ENCODE measurements at regions not wholly inside any gene's neighbourhood (a gene's known extent, or its start where the extent isn't known, plus 50 kb on each side); places are given as distances from the start of the nearest gene placed in this dataset.

DNA sequence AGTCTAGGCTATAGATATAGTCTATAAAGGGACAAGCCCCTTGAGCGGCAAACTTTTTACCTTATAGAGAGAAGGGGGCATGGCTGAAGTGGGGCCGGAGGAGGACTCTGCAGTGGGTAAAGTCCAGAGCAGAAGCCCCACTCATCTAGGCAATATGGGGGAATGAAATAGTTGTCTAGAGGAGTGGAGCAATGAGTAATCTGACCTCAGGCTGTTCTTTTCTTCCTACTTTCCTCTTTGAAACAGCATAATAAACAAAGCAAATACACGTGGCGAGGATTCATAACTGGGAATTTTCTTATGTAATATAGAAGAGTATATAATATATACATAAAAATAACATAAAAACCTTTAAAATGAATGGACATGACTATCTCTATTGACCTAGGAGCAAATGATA is 546.4 kb upstream of the ZNF385D start:
- H3K36me3 Mint-ChIP-seq = no peaks in the 10 kb centered on the region
- no peak overlapping the region for H3K4me3 Mint-ChIP-seq
- no peaks in the 10 kb centered on the region for H3K27me3 Mint-ChIP-seq
- no peaks in the 10 kb centered on the region for H3K4me1 Mint-ChIP-seq
- no peak for ATAC-seq (ENCODE audit: low read depth in 2 of 2)
- no peak overlapping the region for H3K27ac Mint-ChIP-seq
- peaks cover 0 to 11% (median 4%) of the 10 kb centered on the region in 7 donors for H3K9me3 Mint-ChIP-seq
- no peak for DNase-seq

DNA sequence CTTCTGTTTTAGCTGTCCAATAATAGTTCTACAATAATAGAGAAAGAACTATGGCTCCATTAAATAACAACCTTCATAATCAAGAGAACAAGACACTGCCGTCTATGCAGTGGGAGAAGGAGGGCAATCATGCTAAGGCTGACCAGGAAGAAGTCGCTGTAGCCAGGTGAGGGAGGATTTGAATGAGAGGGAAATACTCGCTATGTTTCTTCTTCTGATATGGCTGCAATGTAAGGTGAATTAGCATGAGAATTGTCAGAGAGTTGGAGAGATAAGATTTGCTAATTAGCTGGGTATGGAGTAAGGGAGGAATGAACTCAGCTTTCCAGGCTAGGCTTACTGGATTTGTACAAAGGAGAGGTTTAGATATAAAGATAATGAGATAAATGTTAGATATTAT is 555.4 kb upstream of the ZNF385D start:
- ATAC-seq (ENCODE audit: low read depth in 2 of 2) (no peak), DNase-seq (no peak)
- no peaks in the 10 kb centered on the region for H3K4me1 Mint-ChIP-seq
- no peak overlapping the region for H3K27ac Mint-ChIP-seq
- no peaks in the 10 kb centered on the region for H3K27me3 Mint-ChIP-seq
- no peaks in the 10 kb centered on the region for H3K36me3 Mint-ChIP-seq
- H3K9me3 Mint-ChIP-seq = peaks cover 0 to 3% (median 0%) of the 10 kb centered on the region in 7 donors
- H3K4me3 Mint-ChIP-seq = no peak overlapping the region

DNA sequence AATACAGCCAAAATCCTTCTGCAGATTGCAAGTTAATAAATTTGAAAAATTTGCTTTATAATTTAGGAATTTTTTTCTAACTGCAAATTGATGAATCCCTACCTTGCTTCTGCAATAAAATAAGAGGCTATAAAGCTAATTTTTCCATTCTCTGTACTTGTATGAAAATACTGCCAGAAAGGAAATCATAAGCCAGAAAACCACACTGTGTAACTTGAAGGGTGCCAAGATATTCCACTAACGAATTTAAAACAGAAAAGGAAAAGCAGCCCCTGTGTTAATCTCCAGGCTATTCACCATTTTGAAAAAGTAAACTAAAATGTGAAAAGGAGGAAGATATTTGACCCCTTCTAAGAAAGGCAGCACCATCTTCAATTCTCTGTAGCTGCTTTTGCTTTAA is 557.9 kb upstream of the ZNF385D start:
- no peaks in the 10 kb centered on the region for H3K4me1 Mint-ChIP-seq
- no peak overlapping the region for H3K27ac Mint-ChIP-seq
- no peaks in the 10 kb centered on the region for H3K27me3 Mint-ChIP-seq
- no peak overlapping the region for H3K4me3 Mint-ChIP-seq
- peaks cover 0 to 3% (median 2%) of the 10 kb centered on the region in 7 donors for H3K9me3 Mint-ChIP-seq
- ATAC-seq (ENCODE audit: low read depth in 2 of 2) = no peak
- no peak for DNase-seq
- no peaks in the 10 kb centered on the region for H3K36me3 Mint-ChIP-seq

DNA sequence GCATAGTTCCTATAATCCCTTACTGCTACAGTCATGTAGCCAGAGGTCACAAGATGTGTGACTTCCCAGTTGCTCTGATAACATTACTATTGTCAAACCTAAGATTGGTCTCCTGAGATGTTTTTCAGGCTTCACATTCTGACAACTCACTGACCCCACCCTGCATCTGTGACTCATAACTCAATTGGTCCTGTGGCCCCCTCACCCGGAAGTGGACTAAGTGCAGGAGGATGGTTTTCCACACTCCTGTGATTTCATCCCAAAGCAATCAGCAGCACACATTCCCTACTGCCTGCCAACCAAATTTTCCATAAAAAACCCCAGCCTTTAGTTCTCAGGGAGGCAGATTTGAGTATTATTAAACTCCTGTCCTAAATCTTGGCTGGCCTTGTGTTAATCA is 564.9 kb upstream of the ZNF385D start:
- no peak for ATAC-seq (ENCODE audit: low read depth in 2 of 2)
- Mint-ChIP-seq H3K27ac (no peak overlapping the region), H3K4me1 (no peaks in the 10 kb centered on the region), H3K9me3 (peaks cover 0 to 9% (median under 1%) of the 10 kb centered on the region in 7 donors), H3K4me3 (no peak overlapping the region), H3K27me3 (no peaks in the 10 kb centered on the region), H3K36me3 (no peaks in the 10 kb centered on the region)
- no peak for DNase-seq

DNA sequence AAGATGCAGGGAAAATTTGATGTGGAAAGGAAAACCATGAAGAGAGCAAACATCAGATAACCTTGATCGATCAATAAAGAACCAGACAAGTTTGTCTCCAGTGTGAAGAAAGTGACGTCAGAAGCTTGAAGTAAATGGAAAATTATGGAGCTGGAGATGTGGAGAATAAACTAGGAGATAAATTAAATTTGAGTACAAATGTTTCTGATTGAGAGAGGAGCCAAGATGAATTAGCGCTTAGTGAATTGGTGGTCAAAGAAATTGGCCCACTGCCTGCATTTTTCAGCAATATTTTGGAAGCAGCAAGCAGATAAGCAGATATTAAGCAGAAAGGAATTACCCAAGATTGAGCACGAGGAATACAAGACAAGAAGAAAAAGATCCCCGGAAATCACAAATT is 567.3 kb upstream of the ZNF385D start:
- Mint-ChIP-seq H3K27me3 (no peaks in the 10 kb centered on the region), H3K4me1 (no peaks in the 10 kb centered on the region), H3K36me3 (no peaks in the 10 kb centered on the region), H3K27ac (no peak overlapping the region), H3K4me3 (no peak overlapping the region), H3K9me3 (peaks cover 0 to 6% (median 0%) of the 10 kb centered on the region in 7 donors)
- no peak for DNase-seq
- no peak for ATAC-seq (ENCODE audit: low read depth in 2 of 2)

DNA sequence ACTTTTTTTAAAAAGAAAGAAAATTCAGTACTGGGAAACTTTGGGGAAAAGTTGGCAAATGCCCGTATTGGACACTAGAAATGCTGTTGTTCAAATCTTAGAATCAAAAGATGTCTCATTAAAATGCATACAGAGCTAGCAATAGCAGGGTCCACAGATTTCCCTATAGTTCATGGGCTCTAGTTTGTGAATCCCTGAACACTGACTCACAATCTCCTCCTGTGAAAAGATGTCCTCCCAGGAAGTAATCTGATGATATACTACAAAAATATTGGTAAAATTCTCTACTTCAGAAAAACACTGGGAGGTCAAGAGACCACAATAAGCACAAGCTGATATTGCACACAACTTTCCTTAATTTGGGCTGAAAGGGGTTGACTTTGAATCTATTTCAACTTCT is 568.4 kb upstream of the ZNF385D start:
- H3K27ac Mint-ChIP-seq = no peak overlapping the region
- no peaks in the 10 kb centered on the region for H3K4me1 Mint-ChIP-seq
- ATAC-seq (ENCODE audit: low read depth in 2 of 2) = no peak
- H3K36me3 Mint-ChIP-seq = no peaks in the 10 kb centered on the region
- peaks cover 0 to 6% (median 0%) of the 10 kb centered on the region in 7 donors for H3K9me3 Mint-ChIP-seq
- H3K4me3 Mint-ChIP-seq = no peak overlapping the region
- no peaks in the 10 kb centered on the region for H3K27me3 Mint-ChIP-seq
- no peak for DNase-seq

DNA sequence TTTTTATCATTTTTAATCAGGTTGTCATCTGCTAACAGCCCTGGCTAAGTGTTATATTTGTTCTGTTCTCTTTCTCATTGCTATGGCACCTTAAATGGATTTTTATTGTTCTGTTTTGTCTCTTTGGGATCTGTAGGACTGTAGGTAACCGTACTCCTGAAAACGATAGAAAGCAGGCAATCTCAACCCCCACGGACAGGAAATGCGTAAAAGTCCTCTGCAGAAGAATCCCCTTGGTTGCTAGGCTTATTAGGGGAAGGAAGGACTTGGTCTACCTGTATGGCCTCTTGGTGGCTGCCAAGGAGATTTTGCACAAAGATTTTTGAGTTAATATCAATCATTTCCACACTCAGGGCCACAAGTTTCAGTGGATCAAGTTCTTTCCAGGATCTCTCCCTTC is 571.9 kb upstream of the ZNF385D start:
- DNase-seq (no peak), ATAC-seq (ENCODE audit: low read depth in 2 of 2) (no peak)
- H3K36me3 Mint-ChIP-seq = no peaks in the 10 kb centered on the region
- H3K9me3 Mint-ChIP-seq = peaks cover 0 to 6% (median 0%) of the 10 kb centered on the region in 7 donors
- no peak overlapping the region for H3K4me3 Mint-ChIP-seq
- no peak overlapping the region for H3K27ac Mint-ChIP-seq
- no peaks in the 10 kb centered on the region for H3K27me3 Mint-ChIP-seq
- no peaks in the 10 kb centered on the region for H3K4me1 Mint-ChIP-seq

DNA sequence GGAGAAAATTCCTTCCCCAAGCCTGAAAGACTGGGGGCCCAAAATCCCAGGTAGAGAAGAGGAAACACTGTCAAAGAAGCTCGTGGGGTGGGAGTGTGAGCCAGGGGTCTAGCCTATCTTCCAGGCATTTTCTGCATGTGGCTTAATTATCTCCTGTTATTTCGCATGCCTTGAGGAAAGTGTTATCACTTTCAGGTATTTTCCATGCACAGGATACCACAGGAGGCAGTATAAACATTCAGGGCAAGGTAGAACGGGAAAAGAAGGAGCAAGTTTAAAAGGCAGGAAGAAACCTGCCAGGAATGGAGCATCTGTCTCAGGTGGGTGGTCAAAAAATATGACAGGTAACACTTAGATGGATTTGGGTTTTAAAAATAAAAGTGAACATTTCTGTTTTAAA is 575.3 kb upstream of the ZNF385D start:
- peaks cover 0 to 7% (median 3%) of the 10 kb centered on the region in 7 donors for H3K9me3 Mint-ChIP-seq
- ATAC-seq (ENCODE audit: low read depth in 2 of 2) = no peak
- H3K36me3 Mint-ChIP-seq = no peaks in the 10 kb centered on the region
- H3K27me3 Mint-ChIP-seq = no peaks in the 10 kb centered on the region
- DNase-seq = no peak
- H3K4me3 Mint-ChIP-seq = no peak overlapping the region
- H3K4me1 Mint-ChIP-seq = no peaks in the 10 kb centered on the region
- no peak overlapping the region for H3K27ac Mint-ChIP-seq

DNA sequence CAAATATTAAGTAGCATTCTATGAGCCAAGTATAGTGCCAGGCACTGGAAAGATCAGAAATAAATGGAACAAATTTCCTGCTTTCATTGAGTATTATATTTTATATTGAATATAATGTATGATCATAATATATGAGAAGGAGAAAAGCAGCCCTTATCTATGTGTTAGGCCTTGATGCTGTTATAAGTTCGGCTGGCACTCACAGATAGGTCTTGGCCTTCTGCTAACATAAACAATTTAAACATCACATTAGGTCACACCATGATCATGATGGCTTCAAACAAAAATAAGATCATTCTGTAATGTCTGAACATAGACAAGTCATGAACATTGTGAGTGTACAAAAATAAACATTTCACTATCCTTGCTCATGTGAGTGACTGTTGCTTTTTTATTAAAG is 584.0 kb upstream of the ZNF385D start:
- H3K9me3 Mint-ChIP-seq = no peaks in the 10 kb centered on the region
- H3K36me3 Mint-ChIP-seq = no peaks in the 10 kb centered on the region
- no peak overlapping the region for H3K4me3 Mint-ChIP-seq
- no peak overlapping the region for H3K27ac Mint-ChIP-seq
- DNase-seq (no peak), ATAC-seq (ENCODE audit: low read depth in 2 of 2) (no peak)
- H3K27me3 Mint-ChIP-seq = no peaks in the 10 kb centered on the region
- H3K4me1 Mint-ChIP-seq = no peaks in the 10 kb centered on the region

DNA sequence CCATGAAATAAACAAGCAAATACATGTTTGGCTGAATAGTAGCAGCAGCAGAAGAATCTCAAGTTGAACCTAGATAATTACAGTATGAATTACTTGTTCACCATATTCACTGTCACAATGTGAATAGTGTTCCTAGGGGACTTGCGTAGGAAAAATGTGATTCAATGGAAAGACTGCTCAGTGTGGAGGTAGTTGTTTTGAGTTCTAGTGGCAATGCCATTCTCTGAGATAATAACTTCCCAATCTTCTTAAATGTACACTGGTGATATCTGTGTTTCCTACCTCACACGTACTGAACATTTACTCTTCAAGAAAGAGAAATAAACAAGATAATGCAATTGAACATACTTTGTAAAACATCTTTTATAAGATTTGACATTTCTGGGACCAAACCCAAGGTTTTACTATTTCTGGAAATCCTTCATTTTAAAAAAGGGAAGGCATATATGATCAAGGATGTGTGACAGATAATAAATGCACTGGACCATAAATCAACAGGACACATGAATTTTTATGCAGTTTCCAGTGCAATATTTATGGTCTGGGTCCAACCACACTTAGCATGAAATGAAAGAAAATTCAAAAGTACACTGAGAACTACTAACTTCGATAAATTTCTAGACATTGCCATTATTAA is 598.3 kb upstream of the ZNF385D start:
- H3K27ac Mint-ChIP-seq = no peak overlapping the region
- no peaks in the 10 kb centered on the region for H3K27me3 Mint-ChIP-seq
- H3K36me3 Mint-ChIP-seq = no peaks in the 10 kb centered on the region
- no peak for DNase-seq
- no peaks in the 10 kb centered on the region for H3K4me1 Mint-ChIP-seq
- ATAC-seq (ENCODE audit: low read depth in 2 of 2) = no peak
- H3K9me3 Mint-ChIP-seq = peaks cover 0 to 5% (median 0%) of the 10 kb centered on the region in 7 donors
- H3K4me3 Mint-ChIP-seq = no peak overlapping the region

DNA sequence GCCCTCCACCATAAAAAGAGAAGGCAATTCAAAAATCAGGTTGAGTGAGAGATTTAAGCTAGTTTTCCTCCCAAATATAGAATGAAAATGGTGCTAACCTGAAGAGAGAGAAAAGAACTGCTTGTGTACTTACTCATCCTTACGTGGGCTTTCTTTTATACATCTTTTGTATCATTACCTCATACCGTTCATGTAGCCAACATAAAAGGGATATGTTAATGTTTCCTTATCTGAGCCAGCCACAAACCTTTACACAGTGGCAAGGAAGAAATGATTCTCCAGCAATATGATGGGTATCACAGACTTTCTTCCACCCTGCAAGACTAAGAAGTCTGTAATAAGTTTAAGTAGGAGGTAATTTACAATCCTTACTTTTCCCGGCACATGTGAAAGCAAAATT is 600.8 kb upstream of the ZNF385D start:
- H3K4me1 Mint-ChIP-seq = no peaks in the 10 kb centered on the region

DNA sequence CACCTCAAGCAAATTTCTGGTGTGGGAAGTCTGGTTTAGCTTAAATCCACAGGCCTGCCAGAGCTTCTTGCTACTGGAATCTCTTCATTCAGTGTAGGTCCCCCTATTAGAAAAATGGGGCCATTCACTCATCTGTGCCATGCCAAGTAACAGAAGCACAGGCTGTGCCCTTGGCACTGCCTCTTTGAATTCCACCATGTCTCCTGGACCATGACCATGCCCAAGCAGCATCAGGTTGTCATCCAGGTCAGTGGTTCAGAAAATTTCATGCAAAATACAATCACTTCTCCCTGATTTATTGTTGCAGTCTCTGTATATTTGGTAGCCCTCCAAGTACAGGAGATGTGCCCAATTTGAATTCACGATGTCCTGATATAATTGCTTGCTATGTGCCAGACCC is 602.1 kb upstream of the ZNF385D start:
- no peak for DNase-seq
- ATAC-seq (ENCODE audit: low read depth in 2 of 2) = no peak
- Mint-ChIP-seq H3K27me3 (no peaks in the 10 kb centered on the region), H3K9me3 (peaks cover 0 to 5% (median 0%) of the 10 kb centered on the region in 7 donors), H3K27ac (no peak overlapping the region), H3K36me3 (no peaks in the 10 kb centered on the region), H3K4me3 (no peak overlapping the region), H3K4me1 (no peaks in the 10 kb centered on the region)

More for the DNA sequence above, 600.8 kb upstream of the ZNF385D start:
- Mint-ChIP-seq H3K9me3 (peaks cover 0 to 5% (median 0%) of the 10 kb centered on the region in 7 donors), H3K4me3 (no peak overlapping the region), H3K27ac (no peak overlapping the region), H3K36me3 (no peaks in the 10 kb centered on the region), H3K27me3 (no peaks in the 10 kb centered on the region)
- DNase-seq = no peak
- ATAC-seq (ENCODE audit: low read depth in 2 of 2) = no peak

DNA sequence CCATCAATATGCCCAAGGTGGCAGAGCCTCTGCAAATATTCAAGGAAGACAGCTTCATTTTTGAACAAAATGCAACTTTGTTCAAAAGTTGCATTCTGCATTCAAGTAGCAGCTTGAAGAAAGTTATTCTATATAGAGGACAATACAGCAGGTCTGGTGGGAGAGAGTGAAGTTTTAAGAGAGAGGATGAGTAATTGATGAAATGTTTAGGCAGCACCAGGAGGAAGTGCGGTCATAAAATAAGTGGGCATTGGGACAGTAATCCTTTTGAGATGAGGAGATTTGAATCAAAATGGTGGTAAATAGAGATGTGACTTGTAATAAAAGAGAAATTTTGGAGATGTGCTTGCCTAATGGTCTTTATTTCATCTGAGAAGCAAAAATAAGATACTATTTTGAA is 607.3 kb upstream of the ZNF385D start:
- Mint-ChIP-seq H3K4me1 (no peaks in the 10 kb centered on the region), H3K27me3 (no peaks in the 10 kb centered on the region), H3K27ac (no peak overlapping the region), H3K4me3 (no peak overlapping the region), H3K9me3 (peaks cover 0 to 5% (median 0%) of the 10 kb centered on the region in 7 donors), H3K36me3 (no peaks in the 10 kb centered on the region)
- ATAC-seq (ENCODE audit: low read depth in 2 of 2) = no peak
- DNase-seq = no peak

DNA sequence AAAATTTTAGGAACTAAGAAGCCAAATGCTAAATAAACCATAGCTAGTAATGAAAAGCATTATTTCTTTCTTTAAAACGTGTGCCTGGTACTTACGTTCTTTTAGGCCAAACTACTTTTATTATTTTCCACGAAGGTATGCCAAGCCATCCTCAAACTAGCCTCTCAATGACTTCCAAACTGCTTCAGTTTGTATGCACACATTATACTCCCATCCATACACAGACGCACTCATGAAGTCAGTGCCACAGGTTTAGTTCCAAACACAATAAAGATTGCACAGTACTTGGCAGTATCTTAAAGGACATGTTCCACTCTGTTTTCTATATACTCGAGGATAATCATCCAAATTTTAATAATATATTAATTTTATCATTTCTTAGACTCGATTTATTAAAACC is 609.2 kb upstream of the ZNF385D start:
- H3K36me3 Mint-ChIP-seq = no peaks in the 10 kb centered on the region
- DNase-seq (no peak), ATAC-seq (ENCODE audit: low read depth in 2 of 2) (no peak)
- peaks cover 0 to 3% (median 0%) of the 10 kb centered on the region in 7 donors for H3K9me3 Mint-ChIP-seq
- no peaks in the 10 kb centered on the region for H3K4me1 Mint-ChIP-seq
- H3K27ac Mint-ChIP-seq = no peak overlapping the region
- H3K27me3 Mint-ChIP-seq = no peaks in the 10 kb centered on the region
- no peak overlapping the region for H3K4me3 Mint-ChIP-seq

DNA sequence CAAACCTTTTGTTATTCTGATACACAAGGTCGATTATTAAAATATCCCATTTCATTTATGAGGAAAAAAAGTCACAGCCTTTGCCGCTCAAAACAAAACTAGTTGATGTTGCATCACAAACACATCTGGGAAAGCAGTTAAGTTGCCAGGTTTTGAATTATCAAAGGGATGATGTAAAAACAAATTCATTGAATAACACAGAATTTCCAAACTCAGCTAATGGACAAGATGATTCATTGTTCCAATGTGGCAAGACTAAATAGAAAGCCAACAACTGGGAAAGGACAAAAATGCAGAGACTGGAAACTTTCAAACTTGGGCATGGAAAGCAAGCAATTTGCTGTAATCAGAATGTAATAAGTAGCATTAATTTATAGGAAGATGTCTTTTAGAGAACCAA is 610.0 kb upstream of the ZNF385D start:
- no peak for ATAC-seq (ENCODE audit: low read depth in 2 of 2)
- DNase-seq = no peak
- H3K27ac Mint-ChIP-seq = no peak overlapping the region
- H3K4me3 Mint-ChIP-seq = no peak overlapping the region
- H3K36me3 Mint-ChIP-seq = no peaks in the 10 kb centered on the region
- no peaks in the 10 kb centered on the region for H3K4me1 Mint-ChIP-seq
- H3K9me3 Mint-ChIP-seq = peaks cover 0 to 3% (median 0%) of the 10 kb centered on the region in 7 donors
- H3K27me3 Mint-ChIP-seq = no peaks in the 10 kb centered on the region
